HepG2 (cell line): ENCODE measurements at regions not wholly inside any gene's neighbourhood (a gene's known extent, or its start where the extent isn't known, plus 50 kb on each side); places are given as distances from the start of the nearest gene placed in this dataset.
A peak's percentile ranks its signal among the peaks of the same experiment; 100 is the strongest.

ENCODE experiments used
- ATAC-seq: fragments of 200-7000 bp; cut with Tn5 transposase; 3 replicates; pipeline ENCODE4 v1.9.1; 2020; ENCODE audit warnings: mild to moderate bottlenecking, moderate library complexity
- BruUV-seq: library from RNA; stranded (reverse); fragments of 400-500 nt; replicated peaks from 2 replicates; lab custom pipeline; 2021; lab: Mats Ljungman, UMichigan
- CTCF ChIA-PET: fragments of 300-600 bp; formaldehyde crosslinking; extraction: SDS; loops from one replicate; lab custom pipeline; 2021; ENCODE audit warnings: low total read pairs, inconsistent platforms, low intra/inter-chr PET ratio; lab: Yijun Ruan, JAX
- POLR2A ChIA-PET: fragments of 350-600 bp; sonication (Branson Sonifier 250); formaldehyde crosslinking; loops from one replicate; lab custom pipeline; 2020; ENCODE audit warnings: antibody characterized with exemption, inconsistent platforms; lab: Yijun Ruan, JAX
- DNase-seq: peaks from one replicate; pipeline ENCODE4 v3.0.0-alpha.2; 2015; ENCODE audit warnings: low spot score
- FAIRE-seq: peaks from 3 replicates; lab custom pipeline; 2011; peaks lifted over from hg19 to GRCh38; lab: Jason Lieb, UNC
- H2AFZ ChIP-seq: one replicate; pipeline ENCODE4 v1.6.1; 2011; ENCODE audit warnings: low read length, inconsistent platforms
- H3K27ac ChIP-seq: fragments of 300-600 bp; 3 replicates; pipeline ENCODE4 v1.8.0; 2011; ENCODE audit warnings: mixed run types, mild to moderate bottlenecking, mixed read lengths, low read length, inconsistent platforms; ENCODE audit not compliant: insufficient read depth; ENCODE audit errors: extremely low read length
- H3K27me3 ChIP-seq, 2 experiments: fragments of 200-600 bp in 1 of 2; 2 replicates in 1 of 2; 3 replicates in 1 of 2; pipeline versions ENCODE4 v1.6.0 to v1.8.0; 2011; ENCODE audit warnings: low read length in 2 of 2, mild to moderate bottlenecking in 2 of 2, moderate library complexity in 2 of 2, inconsistent platforms in 1 of 2; ENCODE audit not compliant: insufficient read depth in 2 of 2, control insufficient read depth in 1 of 2
- H3K36me3 ChIP-seq, 2 experiments: fragments of 200-600 bp in 1 of 2; replicated peaks in 1 of 2; 2 replicates in 1 of 2; 3 replicates in 1 of 2; pipeline versions ENCODE4 v1.5.1 to v1.8.0; 2011; ENCODE audit warnings: low read length in 2 of 2, inconsistent platforms in 1 of 2; ENCODE audit not compliant: insufficient read depth in 2 of 2, control insufficient read depth in 1 of 2
- H3K4me1 ChIP-seq: 2 replicates; pipeline ENCODE4 v1.5.1; 2012; ENCODE audit warnings: low read length, inconsistent platforms; ENCODE audit not compliant: insufficient read depth
- H3K4me2 ChIP-seq: 2 replicates; pipeline ENCODE4 v1.6.0; 2011; ENCODE audit warnings: low read depth, low read length, inconsistent platforms
- H3K4me3 ChIP-seq, 3 experiments: fragments of 200-600 bp in 1 of 3; sonication (generic), shearing (Covaris generic) in 1 of 3; replicated peaks in 1 of 3; 2 replicates each; pipeline ENCODE4 v1.5.1; 2011 to 2016; ENCODE audit warnings: low read length in 3 of 3, inconsistent platforms in 2 of 3, low read depth in 2 of 3, mild to moderate bottlenecking in 2 of 3, control low read depth in 1 of 3, mixed read lengths in 1 of 3; ENCODE audit not compliant: insufficient read depth in 1 of 3
- H3K79me2 ChIP-seq: one replicate; pipeline ENCODE4 v1.6.1; 2011; ENCODE audit warnings: low read length, inconsistent platforms; ENCODE audit not compliant: insufficient read depth
- H3K9ac ChIP-seq: 2 replicates; pipeline ENCODE4 v1.6.0; 2011; ENCODE audit warnings: mild to moderate bottlenecking, low read depth, low read length, inconsistent platforms; ENCODE audit not compliant: insufficient read depth
- H3K9me3 ChIP-seq: 2 replicates; pipeline ENCODE4 v1.5.1; 2012; ENCODE audit warnings: mild to moderate bottlenecking, low read length
- H4K20me1 ChIP-seq: 2 replicates; pipeline ENCODE4 v1.6.0; 2011; ENCODE audit warnings: inconsistent platforms, mild to moderate bottlenecking, low read length, moderate library complexity; ENCODE audit not compliant: insufficient read depth
- MEIS2 ChIP-seq: sonication (generic); formaldehyde crosslinking; IDR thresholded peaks from 2 replicates; pipeline ENCODE4 v1.9.0; 2021; ENCODE audit warnings: mild to moderate bottlenecking, missing genetic modification reagents
- MIER2 ChIP-seq: IDR thresholded peaks from 2 replicates; pipeline ENCODE4 v1.6.1; 2016; ENCODE audit warnings: missing biosample characterization, missing genetic modification reagents
- ZFYVE20 ChIP-seq: sonication (generic); formaldehyde crosslinking; IDR thresholded peaks from 2 replicates; pipeline ENCODE4 v1.8.0; 2023; ENCODE audit warnings: low read depth, mild to moderate bottlenecking, moderate library complexity, missing genetic modification reagents, borderline replicate concordance
- ZKSCAN8 ChIP-seq: IDR thresholded peaks from 2 replicates; pipeline ENCODE4 v1.6.1; 2016; ENCODE audit warnings: borderline replicate concordance, missing genetic modification reagents, missing compliant biosample characterization
- ZNF3 ChIP-seq: IDR thresholded peaks from 2 replicates; pipeline ENCODE4 v1.7.0; 2017; ENCODE audit warnings: inconsistent platforms
- ZNF343 ChIP-seq: sonication (generic); formaldehyde crosslinking; IDR thresholded peaks from 2 replicates; pipeline ENCODE4 v1.4.0; 2020; ENCODE audit warnings: mild to moderate bottlenecking, missing genetic modification reagents
- WGBS: methylation state at CpG from one replicate; pipeline ENCODE4 v1.1.6; 2017; ENCODE audit warnings: low lambda C conversion rate; 5-methylcytosine and 5-hydroxymethylcytosine counted together
- in situ Hi-C: cut with HindIII; loops from 2 replicates; pipeline ENCODE4 v1.10.0; 2017; ENCODE audit warnings: low pct_unique_long_range_greater_than_20kb; ENCODE audit not compliant: extremely low pct_ligation_motif_present
- intact Hi-C: fragments of 100-400 bp; cut with micrococcal nuclease; formaldehyde crosslinking; loops from one replicate; pipeline ENCODE4 v1.10.0; 2022; ENCODE audit not compliant: unreplicated experiment
- TF ChIP-seq, protein P1 (sequence below), 2 experiments: IDR thresholded peaks; 2 replicates each; pipeline ENCODE4 v1.6.1; 2011 to 2012; ENCODE audit warnings: low read length in 2 of 2, borderline replicate concordance in 1 of 2, low read depth in 1 of 2, mild to moderate bottlenecking in 1 of 2, moderate library complexity in 1 of 2

DNA sequence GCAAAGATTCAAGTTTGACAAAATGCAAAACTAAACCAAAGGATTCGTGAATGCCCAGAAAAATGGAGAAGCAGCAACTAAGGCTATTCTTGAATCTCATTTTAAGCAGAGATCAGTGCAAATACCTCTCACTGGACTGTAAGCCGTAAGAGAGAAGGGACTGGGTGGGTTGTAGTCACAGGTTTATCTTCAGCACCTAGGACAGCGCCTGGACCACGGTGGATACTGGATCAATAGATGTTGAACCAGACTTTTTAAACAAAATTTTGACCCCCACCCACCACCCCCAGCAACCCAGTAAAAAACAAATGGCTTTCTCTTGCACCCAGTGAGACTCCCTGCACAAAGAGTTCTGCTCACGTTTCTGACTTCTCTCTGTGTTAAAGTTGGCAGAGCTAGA lies 347.1 kb downstream of the AJAP1 start:
- Histone ChIP-seq H3K4me3 (no peak overlapping the region), H2AFZ (no peak overlapping the region), H3K9me3 (peaks cover 76% of the 10 kb centered on the region), H3K4me1 (no peaks in the 10 kb centered on the region), H3K27ac (no peak overlapping the region), H4K20me1 (no peaks in the 10 kb centered on the region), H3K27me3 (no peaks in the 10 kb centered on the region), H3K4me2 (no peak overlapping the region), H3K9ac (no peak overlapping the region), H3K79me2 (no peaks in the 10 kb centered on the region), H3K36me3 (no peaks in the 10 kb centered on the region)
- ATAC-seq, result no peak
- no TSS peak for BruUV-seq
- no peak for FAIRE-seq
- ChIA-PET CTCF (no interaction called here), POLR2A (no interaction called here)
- in situ Hi-C loops (no loop called here), intact Hi-C loops (no loop called here)
- DNase-seq, result no peak
- WGBS, result 0% methylated on average over 4 of the region's 5 CpGs
- peak; percentile 81; the same call in 1 of the 2 replicates for TF ChIP-seq MIER2 (CRISPR knock-in tag)
- TF ChIP-seq ZNF3, result no peak
- TF ChIP-seq ZNF343 (CRISPR knock-in tag), result no peak
- no peak for TF ChIP-seq ZKSCAN8 (CRISPR knock-in tag)
- TF ChIP-seq, protein P1, sequence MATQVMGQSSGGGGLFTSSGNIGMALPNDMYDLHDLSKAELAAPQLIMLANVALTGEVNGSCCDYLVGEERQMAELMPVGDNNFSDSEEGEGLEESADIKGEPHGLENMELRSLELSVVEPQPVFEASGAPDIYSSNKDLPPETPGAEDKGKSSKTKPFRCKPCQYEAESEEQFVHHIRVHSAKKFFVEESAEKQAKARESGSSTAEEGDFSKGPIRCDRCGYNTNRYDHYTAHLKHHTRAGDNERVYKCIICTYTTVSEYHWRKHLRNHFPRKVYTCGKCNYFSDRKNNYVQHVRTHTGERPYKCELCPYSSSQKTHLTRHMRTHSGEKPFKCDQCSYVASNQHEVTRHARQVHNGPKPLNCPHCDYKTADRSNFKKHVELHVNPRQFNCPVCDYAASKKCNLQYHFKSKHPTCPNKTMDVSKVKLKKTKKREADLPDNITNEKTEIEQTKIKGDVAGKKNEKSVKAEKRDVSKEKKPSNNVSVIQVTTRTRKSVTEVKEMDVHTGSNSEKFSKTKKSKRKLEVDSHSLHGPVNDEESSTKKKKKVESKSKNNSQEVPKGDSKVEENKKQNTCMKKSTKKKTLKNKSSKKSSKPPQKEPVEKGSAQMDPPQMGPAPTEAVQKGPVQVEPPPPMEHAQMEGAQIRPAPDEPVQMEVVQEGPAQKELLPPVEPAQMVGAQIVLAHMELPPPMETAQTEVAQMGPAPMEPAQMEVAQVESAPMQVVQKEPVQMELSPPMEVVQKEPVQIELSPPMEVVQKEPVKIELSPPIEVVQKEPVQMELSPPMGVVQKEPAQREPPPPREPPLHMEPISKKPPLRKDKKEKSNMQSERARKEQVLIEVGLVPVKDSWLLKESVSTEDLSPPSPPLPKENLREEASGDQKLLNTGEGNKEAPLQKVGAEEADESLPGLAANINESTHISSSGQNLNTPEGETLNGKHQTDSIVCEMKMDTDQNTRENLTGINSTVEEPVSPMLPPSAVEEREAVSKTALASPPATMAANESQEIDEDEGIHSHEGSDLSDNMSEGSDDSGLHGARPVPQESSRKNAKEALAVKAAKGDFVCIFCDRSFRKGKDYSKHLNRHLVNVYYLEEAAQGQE (IDR thresholded peaks at IDR 0.05; ENCODE audit: borderline replicate concordance in 1 of 2, low read depth in 1 of 2, low read length in 2 of 2), result peak; percentile 37 to 90

DNA sequence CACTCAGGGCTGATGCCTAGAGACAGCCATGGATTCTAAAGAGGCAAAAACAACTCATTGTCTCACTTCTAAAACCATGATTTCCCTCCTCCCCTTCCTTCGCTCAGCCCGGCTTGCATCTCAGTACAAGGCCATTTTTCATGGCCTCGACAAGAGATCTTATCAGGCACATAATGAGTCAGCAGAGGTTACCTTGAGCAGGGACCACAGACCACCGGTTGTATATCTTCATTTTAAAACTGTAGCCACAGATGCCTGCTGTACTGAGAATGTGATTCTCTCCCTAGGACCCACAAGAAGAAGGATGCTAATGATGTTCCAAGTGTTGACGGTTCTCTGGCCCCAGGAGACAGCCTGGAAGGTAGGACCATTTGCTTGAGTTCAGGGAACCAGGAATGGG lies 331.9 kb downstream of the AJAP1 start:
- H3K9ac ChIP-seq, result no peak overlapping the region
- TF ChIP-seq ZFYVE20 (CRISPR knock-in tag) (no peak), MEIS2 (CRISPR knock-in tag) (no peak)
- FAIRE-seq (no peak), ATAC-seq (no peak), DNase-seq (no peak)
- no peaks in the 10 kb centered on the region for H3K79me2 ChIP-seq
- CTCF ChIA-PET, result no interaction called here
- in situ Hi-C loops (no loop called here), intact Hi-C loops (no loop called here)
- no peaks in the 10 kb centered on the region; the same call in 1 of the 2 replicates for H3K9me3 ChIP-seq
- H3K36me3 ChIP-seq, result no peaks in the 10 kb centered on the region
- no peak overlapping the region for H3K4me3 ChIP-seq
- H4K20me1 ChIP-seq, result no peaks in the 10 kb centered on the region
- H2AFZ ChIP-seq, result no peak overlapping the region
- WGBS, result 12% methylated on average over 5 of the region's 5 CpGs
- H3K4me1 ChIP-seq, result no peaks in the 10 kb centered on the region
- POLR2A ChIA-PET, result no interaction called here
- H3K27me3 ChIP-seq, result peaks cover 0 to 6% of the 10 kb centered on the region in 2 experiments; a peak in 1 of 5 replicates
- no peak overlapping the region for H3K27ac ChIP-seq
- no peak overlapping the region for H3K4me2 ChIP-seq
- no TSS peak for BruUV-seq
